Suprapubic skin (tissue), 3 donors: ENCODE measurements at regions not wholly inside any gene's neighbourhood (a gene's known extent, or its start where the extent isn't known, plus 50 kb on each side); places are given as distances from the start of the nearest gene placed in this dataset.

ENCODE experiments used
- CTCF ChIP-seq, 2 donors: fragments of 200-600 bp in 1 of 2; fragments of 450-650 bp in 1 of 2; sonication (generic) in 1 of 2; IDR thresholded peaks; one replicate each; pipeline ENCODE4 v1.5.1; 2016 to 2019; ENCODE audit warnings: antibody characterized with exemption in 2 of 2, mild to moderate bottlenecking in 1 of 2, moderate library complexity in 1 of 2
- EP300 ChIP-seq: sonication (generic); formaldehyde crosslinking; IDR thresholded peaks from one replicate; pipeline ENCODE4 v1.6.1; 2017; ENCODE audit warnings: antibody characterized with exemption
- POLR2A ChIP-seq, 2 donors: fragments of 450-650 bp; IDR thresholded peaks; one replicate each; pipeline ENCODE4 v1.6.1; 2017; ENCODE audit warnings: antibody characterized with exemption in 2 of 2, mild to moderate bottlenecking in 2 of 2, moderate library complexity in 2 of 2

DNA sequence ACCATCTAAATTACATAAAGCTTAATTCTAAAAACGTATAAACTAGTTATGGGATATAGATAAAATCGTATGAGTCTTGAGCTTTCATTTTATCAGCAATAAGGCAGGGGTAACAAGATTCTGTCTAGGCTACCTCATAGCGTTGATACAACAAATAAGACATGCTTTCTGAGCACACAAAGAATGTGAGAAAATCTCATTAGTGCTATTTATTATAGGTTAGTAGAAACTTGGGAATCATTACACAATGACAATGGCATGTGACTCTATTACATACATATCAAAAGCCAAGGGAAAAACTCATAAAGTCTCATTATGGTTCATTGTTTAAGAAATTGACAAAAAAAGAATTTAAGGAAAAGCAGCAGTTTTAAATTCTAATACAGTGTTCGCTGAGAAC, 448.6 kb downstream of the PLK2 start:
- no peak for TF ChIP-seq EP300
- TF ChIP-seq CTCF (IDR thresholded peaks at IDR 0.05) = no peak
- TF ChIP-seq POLR2A (IDR thresholded peaks at IDR 0.05) = no peak
